GM12873 (cell line): ENCODE measurements at regions not wholly inside any gene's neighbourhood (a gene's known extent, or its start where the extent isn't known, plus 50 kb on each side); places are given as distances from the start of the nearest gene placed in this dataset.

Experiments
- CTCF ChIP-seq: IDR thresholded peaks from 2 replicates; pipeline ENCODE4 v1.5.1; 2012; ENCODE audit warnings: low read depth, mild to moderate bottlenecking, moderate library complexity, low read length, control low read depth; ENCODE audit not compliant: insufficient read depth; ENCODE audit errors: missing control alignments

DNA sequence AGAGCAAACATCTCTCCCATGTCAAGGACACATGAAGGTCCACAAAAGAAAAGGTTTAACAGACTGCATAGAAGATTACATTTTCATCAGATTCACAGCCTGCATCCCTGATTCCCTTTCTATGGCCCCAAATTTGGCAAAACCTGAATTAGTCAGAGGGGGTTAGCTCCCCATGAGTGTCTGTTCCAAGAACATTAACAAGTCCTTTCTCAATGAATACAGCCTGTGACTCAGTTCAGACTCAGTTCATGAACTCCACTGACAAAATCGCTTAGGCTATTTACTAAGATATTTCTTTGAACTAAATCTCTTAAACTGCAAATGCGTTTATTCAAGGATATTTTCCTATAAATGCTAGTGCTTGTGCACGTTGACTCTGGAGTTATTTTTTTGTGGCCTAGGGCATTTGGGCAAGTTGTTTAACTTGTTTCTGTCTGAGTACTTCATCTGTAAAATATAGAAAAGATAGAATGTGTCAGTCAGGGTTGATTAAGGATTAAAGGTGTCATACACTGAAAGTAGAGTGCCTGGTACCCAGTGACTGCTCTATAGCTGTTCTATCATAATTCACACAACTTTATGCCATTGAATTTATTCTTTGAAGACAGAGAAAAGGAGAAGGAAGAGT is 422.6 kb downstream of the HTR1B start:
- TF ChIP-seq CTCF: no peak

DNA sequence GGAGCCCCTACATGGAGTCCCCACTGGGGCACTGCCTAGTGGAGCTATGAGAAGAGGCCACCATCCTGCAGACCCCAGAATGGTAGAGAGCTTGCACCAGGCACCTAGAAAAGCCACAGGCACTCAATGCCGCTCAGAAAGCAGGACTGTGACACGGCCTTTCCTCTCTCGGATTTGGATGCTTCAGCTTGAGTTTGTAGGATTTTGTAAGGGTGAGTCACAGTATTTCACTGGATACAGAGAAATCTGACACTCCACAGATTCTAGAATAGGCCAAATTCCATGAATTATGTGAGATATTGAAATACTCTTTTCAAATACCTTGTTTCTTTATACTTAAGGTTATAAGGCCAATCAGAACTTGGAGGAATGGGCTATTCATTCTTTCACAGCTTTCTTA is 424.5 kb downstream of the HTR1B start:
- TF ChIP-seq CTCF: no peak

DNA sequence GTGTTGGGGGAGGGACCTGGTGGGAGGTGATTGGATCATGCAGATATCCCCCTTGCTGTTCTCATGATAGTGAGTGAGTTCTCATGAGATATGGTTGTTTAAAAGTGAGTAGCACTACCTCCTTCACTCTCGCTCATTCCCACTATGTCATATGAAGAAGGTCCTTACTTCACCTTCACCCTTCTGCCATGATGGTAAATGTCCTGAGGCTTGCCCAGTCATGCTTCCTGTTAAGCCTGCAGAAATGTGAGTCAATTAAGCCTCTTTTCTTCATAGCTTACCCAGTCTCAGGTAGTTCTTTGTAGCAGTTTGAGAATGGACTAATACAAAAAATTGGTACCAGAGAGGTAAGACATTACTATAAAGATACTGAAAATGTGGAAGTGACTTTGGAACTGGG is 425.9 kb downstream of the HTR1B start:
- no peak for TF ChIP-seq CTCF

GRCh38 chr6:77036400-77036799 is 426.9 kb downstream of the HTR1B start:
- no peak for TF ChIP-seq CTCF

DNA sequence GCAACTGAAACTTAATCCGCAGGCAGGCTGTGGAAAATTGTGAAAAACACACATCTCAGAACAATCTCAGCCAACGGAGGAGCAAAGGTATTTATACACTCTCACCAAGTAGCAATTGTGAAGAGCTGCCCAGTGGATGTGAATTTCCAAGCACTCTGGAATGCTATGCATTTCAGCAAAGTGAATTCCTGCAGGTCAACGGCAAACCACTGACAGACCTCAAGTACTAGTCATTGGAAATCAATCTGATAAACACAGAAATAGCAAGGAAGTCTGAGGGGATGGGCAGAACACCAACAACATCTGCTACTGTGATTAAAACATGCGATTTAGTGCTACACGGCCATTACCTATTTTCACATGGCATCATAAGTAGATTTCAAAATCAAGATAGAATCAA is 429.1 kb downstream of the HTR1B start:
- no peak for TF ChIP-seq CTCF

DNA sequence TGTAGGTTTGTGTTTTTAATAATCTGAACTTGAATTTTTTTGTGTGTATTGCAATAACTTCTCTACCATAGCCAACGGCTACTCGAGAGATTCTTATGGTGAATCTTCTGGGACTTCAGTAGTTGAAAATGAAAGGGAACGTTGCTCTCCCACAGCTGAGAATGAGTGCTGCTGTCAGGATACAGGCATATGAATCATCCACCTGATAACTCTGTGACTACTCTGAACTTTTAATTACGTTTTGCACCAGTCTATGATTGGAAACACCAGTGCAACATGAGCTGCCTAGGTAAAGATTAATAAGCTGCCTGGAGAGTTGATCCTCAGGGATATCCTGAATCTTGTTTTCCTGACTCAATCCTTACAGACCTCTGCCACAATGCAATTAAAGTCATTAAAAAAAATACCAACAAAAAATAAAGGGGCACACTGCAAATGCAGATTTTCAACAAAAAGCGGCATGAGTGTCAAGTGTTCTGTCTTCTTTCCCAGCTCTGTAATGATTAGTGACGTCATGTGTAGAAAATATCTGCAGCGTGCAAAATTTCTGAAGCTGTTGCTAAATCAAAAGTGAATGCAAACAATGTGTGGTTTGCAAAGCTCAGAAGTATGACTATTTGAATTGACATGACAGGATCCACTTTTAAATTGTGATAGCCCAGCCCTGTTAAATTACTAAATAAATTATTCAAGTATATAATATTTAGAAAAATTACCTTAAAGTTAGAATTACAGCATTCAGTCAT is 432.2 kb downstream of the HTR1B start:
- no peak for TF ChIP-seq CTCF

DNA sequence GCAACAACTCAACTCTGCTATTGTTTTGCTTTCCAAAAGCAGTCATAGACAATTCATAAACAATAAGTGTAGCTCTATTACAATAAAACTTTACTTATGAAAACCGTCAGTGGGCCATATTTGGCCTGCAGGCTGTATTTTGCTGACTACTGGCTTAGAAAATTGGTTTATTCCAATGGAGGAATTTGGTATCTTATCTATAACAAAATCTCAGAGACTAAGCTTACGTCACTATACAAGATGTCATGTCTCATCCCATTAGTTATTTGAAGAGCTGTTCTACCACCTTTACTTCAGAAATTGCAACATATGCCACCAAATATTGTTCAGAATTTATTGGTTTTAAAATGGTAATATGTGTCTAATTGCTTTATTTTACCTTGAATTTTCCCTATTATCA is 436.9 kb downstream of the HTR1B start:
- TF ChIP-seq CTCF: no peak
